Suprapubic skin (tissue), 3 donors: ENCODE measurements at regions not wholly inside any gene's neighbourhood (a gene's known extent, or its start where the extent isn't known, plus 50 kb on each side); places are given as distances from the start of the nearest gene placed in this dataset.

Experiments
- CTCF ChIP-seq, 2 donors: fragments of 200-600 bp in 1 of 2; fragments of 450-650 bp in 1 of 2; sonication (generic) in 1 of 2; IDR thresholded peaks; one replicate each; pipeline ENCODE4 v1.5.1; 2016 to 2019; ENCODE audit warnings: antibody characterized with exemption in 2 of 2, mild to moderate bottlenecking in 1 of 2, moderate library complexity in 1 of 2
- POLR2A ChIP-seq, 2 donors: fragments of 450-650 bp; IDR thresholded peaks; one replicate each; pipeline ENCODE4 v1.6.1; 2017; ENCODE audit warnings: antibody characterized with exemption in 2 of 2, mild to moderate bottlenecking in 2 of 2, moderate library complexity in 2 of 2

- TF ChIP-seq CTCF (IDR thresholded peaks at IDR 0.05) (no peak), POLR2A (IDR thresholded peaks at IDR 0.05) (no peak)
These were observed 380.5 kb upstream of the HNRNPA3 start for GRCh38 chr2:176832086-176832485.
